Kidney epithelial cell (primary cell): ENCODE measurements at regions not wholly inside any gene's neighbourhood (a gene's known extent, or its start where the extent isn't known, plus 50 kb on each side); places are given as distances from the start of the nearest gene placed in this dataset.

Experiments used
- DNase-seq: peaks from one replicate; pipeline ENCODE4 v3.0.0-alpha.2; 2010; ENCODE audit warnings: low read depth
- H3K27me3 ChIP-seq: 2 replicates; pipeline ENCODE4 v1.6.0; 2011; ENCODE audit warnings: low read length; ENCODE audit not compliant: control insufficient read depth, insufficient read depth
- H3K36me3 ChIP-seq: 2 replicates; pipeline ENCODE4 v1.5.1; 2011; ENCODE audit warnings: low read length; ENCODE audit not compliant: control insufficient read depth, insufficient read depth
- H3K4me3 ChIP-seq: 2 replicates; pipeline ENCODE4 v1.5.1; 2011; ENCODE audit warnings: low read depth, mild to moderate bottlenecking, control low read depth, low read length
- CTCF ChIP-seq: IDR thresholded peaks from 2 replicates; pipeline ENCODE4 v1.5.1; 2011; ENCODE audit warnings: mild to moderate bottlenecking, moderate library complexity, low read length, control low read depth, inconsistent platforms; ENCODE audit not compliant: insufficient read depth, poor library complexity, severe bottlenecking

- DNase-seq, result peak; percentile 28
- Histone ChIP-seq H3K27me3 (no peaks in the 10 kb centered on the region), H3K4me3 (no peak overlapping the region), H3K36me3 (no peaks in the 10 kb centered on the region)
- no peak for TF ChIP-seq CTCF
Measured at GRCh38 chr13:105920370-105920769, 615.1 kb downstream of the EFNB2 start.

GRCh38 chr13:105918842-105919741 is 616.4 kb downstream of the EFNB2 start:
- H3K4me3 ChIP-seq, result no peak overlapping the region
- no peaks in the 10 kb centered on the region for H3K27me3 ChIP-seq
- no peak for TF ChIP-seq CTCF
- no peaks in the 10 kb centered on the region for H3K36me3 ChIP-seq
- DNase-seq, result peak; percentile 61

GRCh38 chr13:105915146-105915850 is 620.2 kb downstream of the EFNB2 start:
- Histone ChIP-seq H3K4me3 (no peak overlapping the region), H3K27me3 (no peaks in the 10 kb centered on the region), H3K36me3 (no peaks in the 10 kb centered on the region)
- TF ChIP-seq CTCF, result no peak
- DNase-seq, result no peak

GRCh38 chr13:105914291-105915036 is 621.0 kb downstream of the EFNB2 start:
- TF ChIP-seq CTCF, result no peak
- Histone ChIP-seq H3K36me3 (no peaks in the 10 kb centered on the region), H3K27me3 (no peaks in the 10 kb centered on the region), H3K4me3 (no peak overlapping the region)
- DNase-seq, result peak; percentile 9

GRCh38 chr13:105908586-105908985 is 626.9 kb downstream of the EFNB2 start:
- DNase-seq, result no peak
- H3K4me3 ChIP-seq, result no peak overlapping the region
- no peaks in the 10 kb centered on the region for H3K36me3 ChIP-seq
- no peak for TF ChIP-seq CTCF
- no peaks in the 10 kb centered on the region for H3K27me3 ChIP-seq
